T-cell (primary cell): ENCODE measurements at regions not wholly inside any gene's neighbourhood (a gene's known extent, or its start where the extent isn't known, plus 50 kb on each side); places are given as distances from the start of the nearest gene placed in this dataset.

Experiments used
- ATAC-seq, 4 experiments: fragments of 200-7000 bp in 3 of 4; fragments of 150-1000 bp in 1 of 4; cut with Tn5 transposase; replicated peaks in 1 of 4; 1 replicate in 3 of 4; 2 replicates in 1 of 4; pipeline ENCODE4 v1.10.0; 2021; ENCODE audit warnings: moderate library complexity in 3 of 4, mild to moderate bottlenecking in 2 of 4, moderate number of reproducible peaks in 1 of 4
- CTCF ChIA-PET, 2 donors: fragments of 300-600 bp; sonication (Branson Sonifier 250); formaldehyde crosslinking; loops; one replicate each; lab custom pipeline; 2022; ENCODE audit warnings: antibody characterized with exemption in 2 of 2; lab: Charles Lee
- POLR2A ChIA-PET, 2 donors: fragments of 300-600 bp; sonication (Branson Sonifier 250); formaldehyde crosslinking; loops; one replicate each; lab custom pipeline; 2022; ENCODE audit warnings: antibody characterized with exemption in 2 of 2; lab: Charles Lee
- DNase-seq, 35 experiments: peaks; one replicate each; pipeline versions ENCODE4 v3.0.0 to v3.0.0-alpha.2; 2013 to 2023
- H3K27ac ChIP-seq: one replicate; pipeline ENCODE4 v1.5.1; 2013; ENCODE audit warnings: low read length
- H3K27me3 ChIP-seq, 2 experiments: replicated peaks in 1 of 2; 1 replicate in 1 of 2; 2 replicates in 1 of 2; pipeline versions ENCODE4 v1.6.1 to v1.7.0; 2013; ENCODE audit warnings: low read length in 1 of 2, mixed read lengths in 1 of 2; ENCODE audit not compliant: control insufficient read depth in 2 of 2, insufficient read depth in 2 of 2; ENCODE audit errors: extremely low read depth in 1 of 2
- H3K36me3 ChIP-seq, 2 donors: 1 replicate in 1 of 2; 2 replicates in 1 of 2; pipeline versions ENCODE4 v1.6.1 to v1.7.0; 2013; ENCODE audit warnings: low read length in 1 of 2; ENCODE audit not compliant: control insufficient read depth in 2 of 2, insufficient read depth in 1 of 2; ENCODE audit errors: extremely low read depth in 1 of 2
- H3K4me1 ChIP-seq, 2 experiments: 1 replicate in 1 of 2; 2 replicates in 1 of 2; pipeline versions ENCODE4 v1.6.1 to v1.7.0; 2013; ENCODE audit warnings: low read length in 2 of 2, mixed read lengths in 1 of 2; ENCODE audit not compliant: insufficient read depth in 2 of 2, control insufficient read depth in 1 of 2; ENCODE audit errors: extremely low read depth in 1 of 2
- H3K4me3 ChIP-seq, 2 donors: 1 replicate in 1 of 2; 2 replicates in 1 of 2; pipeline versions ENCODE4 v1.5.1 to v1.7.0; 2013; ENCODE audit warnings: mild to moderate bottlenecking in 2 of 2, low read length in 1 of 2, moderate library complexity in 1 of 2; ENCODE audit not compliant: control insufficient read depth in 1 of 2; ENCODE audit errors: extremely low read depth in 1 of 2
- H3K9me3 ChIP-seq: 2 replicates; pipeline ENCODE4 v1.7.0; 2013
- H3K27ac Mint-ChIP-seq, 2 donors: one replicate each; pipeline ENCODE4 v1.8.0; 2020 to 2021; ENCODE audit warnings: mild to moderate bottlenecking in 2 of 2, mixed read lengths in 2 of 2
- H3K27me3 Mint-ChIP-seq, 2 donors: one replicate each; pipeline ENCODE4 v1.8.0; 2021 to 2022; ENCODE audit warnings: mixed read lengths in 2 of 2
- H3K36me3 Mint-ChIP-seq: one replicate; pipeline ENCODE4 v1.8.0; 2021; ENCODE audit warnings: mixed read lengths
- H3K4me1 Mint-ChIP-seq, 3 donors: one replicate each; pipeline ENCODE4 v1.8.0; 2020 to 2022; ENCODE audit warnings: mixed read lengths in 3 of 3, mild to moderate bottlenecking in 1 of 3
- H3K4me3 Mint-ChIP-seq, 3 donors: one replicate each; pipeline ENCODE4 v1.8.0; 2020 to 2022; ENCODE audit warnings: mild to moderate bottlenecking in 3 of 3, mixed read lengths in 3 of 3, moderate library complexity in 3 of 3
- H3K9me3 Mint-ChIP-seq, 3 donors: one replicate each; pipeline ENCODE4 v1.8.0; 2020 to 2022; ENCODE audit warnings: mixed read lengths in 3 of 3
- WGBS: methylation state at CpG from one replicate; pipeline ENCODE4 v1.1.5; 2013; ENCODE audit warnings: missing lambda C conversion rate; ENCODE audit not compliant: insufficient coverage; 5-methylcytosine and 5-hydroxymethylcytosine counted together

DNA sequence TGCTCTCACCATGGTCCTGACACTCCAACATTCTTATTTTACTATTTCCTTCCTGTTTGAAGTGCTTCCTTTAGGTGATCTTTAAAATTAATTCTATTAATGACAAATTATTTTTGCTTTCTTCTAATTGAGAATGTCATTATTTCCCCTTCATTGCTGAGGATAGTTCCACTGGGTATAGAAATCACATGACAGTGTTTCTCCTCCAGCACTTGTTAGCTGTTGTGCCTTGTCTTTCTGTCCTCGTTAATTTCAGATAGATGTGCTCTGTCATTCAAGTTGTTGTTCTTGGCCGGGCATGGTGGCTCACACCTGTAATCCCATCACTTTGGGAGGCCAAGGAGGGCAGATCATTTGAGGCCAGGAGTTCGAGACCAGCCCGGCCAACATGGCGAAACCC is 321.0 kb upstream of the RAB6C start:
- POLR2A ChIA-PET, result no interaction called here
- Mint-ChIP-seq H3K36me3 (no peaks in the 10 kb centered on the region), H3K27ac (no peak overlapping the region), H3K27me3 (peaks cover 10 to 11% of the 10 kb centered on the region in 2 donors), H3K4me3 (no peak overlapping the region), H3K4me1 (no peaks in the 10 kb centered on the region), H3K9me3 (peaks cover 3 to 12% (median 4%) of the 10 kb centered on the region in 3 donors)
- Histone ChIP-seq H3K36me3 (no peaks in the 10 kb centered on the region), H3K9me3 (no peaks in the 10 kb centered on the region), H3K27me3 (no peaks in the 10 kb centered on the region), H3K27ac (no peak overlapping the region), H3K4me1 (no peaks in the 10 kb centered on the region), H3K4me3 (no peak overlapping the region)
- DNase-seq (no peak), ATAC-seq (no peak)
- CTCF ChIA-PET, result no interaction called here
- WGBS, result 70% methylated on average over 2 of the region's 5 CpGs

DNA sequence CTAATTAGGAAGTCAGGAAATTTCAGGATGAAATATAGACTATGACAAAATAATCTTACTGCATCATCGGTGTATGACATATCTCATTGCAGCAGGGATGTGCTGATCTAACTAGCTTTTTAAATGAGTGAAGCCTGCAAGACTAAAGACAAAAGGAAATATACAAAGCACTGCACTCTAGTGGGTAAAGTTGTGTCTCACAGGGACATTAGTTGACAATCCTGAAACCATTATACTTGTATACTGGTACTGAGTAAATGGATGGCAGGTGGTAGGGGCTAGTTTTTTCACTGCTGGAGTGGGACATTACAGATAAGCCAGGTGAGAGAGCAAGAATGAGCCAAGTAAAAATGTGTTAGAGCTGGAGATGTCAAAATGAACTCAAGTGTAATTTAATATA is 317.5 kb upstream of the RAB6C start:
- no peak overlapping the region for H3K27ac Mint-ChIP-seq
- Histone ChIP-seq H3K9me3 (no peaks in the 10 kb centered on the region), H3K4me1 (no peaks in the 10 kb centered on the region), H3K36me3 (no peaks in the 10 kb centered on the region), H3K27me3 (no peaks in the 10 kb centered on the region), H3K27ac (no peak overlapping the region), H3K4me3 (no peak overlapping the region)
- no CpG with 5 or more reads among the region's 1 CpG for WGBS
- peaks cover 10 to 11% of the 10 kb centered on the region in 2 donors for H3K27me3 Mint-ChIP-seq
- no peak overlapping the region for H3K4me3 Mint-ChIP-seq
- no peaks in the 10 kb centered on the region for H3K36me3 Mint-ChIP-seq
- CTCF ChIA-PET, result no interaction called here
- ATAC-seq (no peak), DNase-seq (no peak)
- H3K4me1 Mint-ChIP-seq, result no peaks in the 10 kb centered on the region
- H3K9me3 Mint-ChIP-seq, result peaks cover 3 to 12% (median 4%) of the 10 kb centered on the region in 3 donors
- POLR2A ChIA-PET, result no interaction called here

DNA sequence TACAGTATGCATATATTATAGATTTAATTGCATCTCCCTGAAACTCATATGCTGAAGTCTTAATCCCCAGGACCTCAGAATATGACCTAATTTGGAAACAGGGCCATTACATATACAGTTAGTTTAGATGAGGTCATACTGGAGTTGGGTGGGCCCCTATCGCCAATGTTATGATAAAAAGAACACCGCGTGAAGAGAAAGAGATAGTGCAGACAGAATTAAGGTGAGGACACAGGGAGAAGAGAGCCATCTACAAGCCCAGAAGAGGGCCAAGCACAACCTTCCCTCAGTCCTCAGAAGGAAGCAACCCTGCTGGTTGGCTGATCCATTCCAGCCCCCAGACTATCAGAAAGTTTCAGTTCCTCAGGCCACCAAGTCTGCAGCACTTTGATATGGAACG is 311.9 kb upstream of the RAB6C start:
- H3K4me3 Mint-ChIP-seq, result no peak overlapping the region
- POLR2A ChIA-PET, result no interaction called here
- no peaks in the 10 kb centered on the region for H3K9me3 Mint-ChIP-seq

DNA sequence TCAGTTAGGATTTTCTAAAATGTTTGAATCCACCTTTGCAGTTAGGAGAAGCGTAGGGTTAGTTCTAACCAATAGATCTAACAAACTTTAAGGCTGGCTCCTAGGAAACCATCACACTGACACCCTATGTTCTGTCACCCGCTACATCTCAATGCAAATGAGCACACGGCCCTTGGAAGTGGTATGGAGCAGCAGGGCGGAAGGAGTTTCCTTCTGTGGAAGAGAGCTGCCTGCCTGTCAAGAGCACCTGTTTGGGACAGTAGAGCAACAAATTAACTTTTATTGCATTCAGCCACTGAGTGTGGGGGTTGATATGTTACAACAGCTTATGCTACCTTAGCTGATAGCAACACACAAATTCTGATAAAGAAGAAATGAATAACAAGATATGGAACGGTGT is 306.9 kb upstream of the RAB6C start:
- Mint-ChIP-seq H3K4me3 (no peak overlapping the region), H3K4me1 (no peaks in the 10 kb centered on the region), H3K27me3 (peaks cover 3 to 4% of the 10 kb centered on the region in 2 donors), H3K36me3 (no peaks in the 10 kb centered on the region), H3K27ac (no peak overlapping the region), H3K9me3 (no peaks in the 10 kb centered on the region)
- POLR2A ChIA-PET, result no interaction called here
- DNase-seq (no peak), ATAC-seq (no peak)
- H3K4me1 ChIP-seq, result no peaks in the 10 kb centered on the region
- no peaks in the 10 kb centered on the region for H3K36me3 ChIP-seq
- no peak overlapping the region for H3K4me3 ChIP-seq
- H3K9me3 ChIP-seq, result no peaks in the 10 kb centered on the region
- no CpG with 5 or more reads among the region's 5 CpGs for WGBS
- peaks cover 0 to 7% of the 10 kb centered on the region in 2 experiments for H3K27me3 ChIP-seq
- no peak overlapping the region for H3K27ac ChIP-seq
- CTCF ChIA-PET, result no interaction called here

More for the DNA sequence above, 311.9 kb upstream of the RAB6C start:
- Mint-ChIP-seq H3K27ac (no peak overlapping the region), H3K4me1 (no peaks in the 10 kb centered on the region), H3K27me3 (peaks cover 4 to 5% of the 10 kb centered on the region in 2 donors), H3K36me3 (no peaks in the 10 kb centered on the region)
- no peaks in the 10 kb centered on the region for H3K9me3 ChIP-seq
- no peaks in the 10 kb centered on the region for H3K4me1 ChIP-seq
- peaks cover 0 to 4% of the 10 kb centered on the region in 2 experiments for H3K27me3 ChIP-seq
- H3K36me3 ChIP-seq, result no peaks in the 10 kb centered on the region
- CTCF ChIA-PET, result no interaction called here
- ATAC-seq (no peak), DNase-seq (no peak)
- H3K27ac ChIP-seq, result no peak overlapping the region
- WGBS, result 80% methylated on average over 1 of the region's 4 CpGs
- no peak overlapping the region for H3K4me3 ChIP-seq

DNA sequence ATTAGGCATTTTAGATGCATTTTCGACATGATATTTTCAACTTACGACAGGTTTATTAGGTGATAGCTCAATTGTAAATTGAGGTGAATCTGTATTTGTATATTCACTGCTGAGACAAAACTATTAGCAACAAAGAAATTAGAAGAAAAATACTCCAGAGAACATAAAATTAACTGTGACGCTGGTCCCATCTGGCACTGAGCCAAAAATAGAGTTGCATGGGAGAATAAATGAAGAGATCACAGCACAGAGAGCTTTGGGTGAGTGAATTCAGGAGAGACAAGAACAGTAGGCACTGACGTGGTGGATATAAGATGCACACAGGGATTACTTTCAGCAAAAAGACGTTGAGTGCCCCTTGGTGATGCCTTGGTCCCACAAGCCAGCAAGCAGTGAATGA is 306.2 kb upstream of the RAB6C start:
- WGBS, result no CpG with 5 or more reads among the region's 5 CpGs

DNA sequence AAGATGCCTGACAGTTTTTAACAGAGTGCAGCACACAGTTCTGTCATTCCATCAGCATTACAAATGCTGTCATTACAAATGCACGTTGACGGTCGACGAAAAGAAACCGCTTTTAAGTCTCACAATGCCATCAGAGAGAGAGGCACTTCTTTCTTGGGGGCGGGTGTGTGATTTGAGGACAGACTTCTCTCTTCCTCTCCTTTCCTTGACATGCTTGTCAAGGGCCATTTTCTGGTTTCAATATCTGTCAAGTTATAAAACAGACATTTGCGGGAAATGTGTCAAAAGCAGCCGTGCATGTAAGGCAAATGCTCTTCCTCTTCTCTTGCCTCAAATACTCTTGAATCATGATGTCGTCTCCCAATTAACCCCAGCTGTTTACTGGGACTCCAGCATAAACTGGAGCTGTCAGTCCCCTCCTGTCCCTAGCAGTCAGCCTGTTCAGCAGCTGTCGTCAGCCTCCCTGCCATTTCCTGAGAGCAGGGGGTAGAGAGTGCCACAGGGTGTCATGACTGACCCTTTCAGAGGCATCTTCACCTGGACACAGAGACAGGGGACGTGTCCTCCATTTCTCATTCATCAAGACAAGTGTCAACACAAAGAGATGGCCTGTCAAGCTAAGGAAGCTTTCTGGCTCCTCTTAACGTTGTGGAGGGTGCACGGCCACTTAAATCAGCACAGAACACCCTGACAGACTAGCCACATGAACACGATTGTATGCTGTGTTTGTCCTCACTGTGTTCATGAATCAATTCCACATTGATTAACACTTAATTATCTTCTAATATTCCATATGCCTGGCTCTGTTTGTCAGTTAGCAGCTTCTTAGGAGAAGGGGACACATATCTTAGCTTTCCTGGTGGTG is 305.4 kb upstream of the RAB6C start:
- Histone ChIP-seq H3K27me3 (peaks cover 0 to 6% of the 10 kb centered on the region in 2 experiments), H3K27ac (no peak overlapping the region), H3K36me3 (no peaks in the 10 kb centered on the region), H3K4me1 (no peaks in the 10 kb centered on the region), H3K4me3 (no peak overlapping the region), H3K9me3 (no peaks in the 10 kb centered on the region)
- DNase-seq, result no peak
- no peak overlapping the region for H3K27ac Mint-ChIP-seq
- ChIA-PET CTCF (no interaction called here), POLR2A (no interaction called here)
- H3K36me3 Mint-ChIP-seq, result no peaks in the 10 kb centered on the region
- ATAC-seq, result no peak
- peaks cover 3 to 9% of the 10 kb centered on the region in 2 donors for H3K27me3 Mint-ChIP-seq
- 63% methylated on average over 5 of the region's 14 CpGs for WGBS
- no peak overlapping the region for H3K4me3 Mint-ChIP-seq
- no peaks in the 10 kb centered on the region for H3K9me3 Mint-ChIP-seq
- H3K4me1 Mint-ChIP-seq, result no peaks in the 10 kb centered on the region

More for the DNA sequence above, 306.2 kb upstream of the RAB6C start:
- H3K9me3 ChIP-seq, result no peaks in the 10 kb centered on the region
- H3K36me3 ChIP-seq, result no peaks in the 10 kb centered on the region
- H3K36me3 Mint-ChIP-seq, result no peaks in the 10 kb centered on the region
- H3K27ac Mint-ChIP-seq, result no peak overlapping the region
- H3K4me1 Mint-ChIP-seq, result no peaks in the 10 kb centered on the region
- peaks cover 3 to 4% of the 10 kb centered on the region in 2 donors for H3K27me3 Mint-ChIP-seq
- no peak overlapping the region for H3K4me3 Mint-ChIP-seq
- no peak for ATAC-seq
- no peaks in the 10 kb centered on the region for H3K4me1 ChIP-seq
- CTCF ChIA-PET, result no interaction called here
- H3K27ac ChIP-seq, result no peak overlapping the region
- H3K27me3 ChIP-seq, result peaks cover 0 to 7% of the 10 kb centered on the region in 2 experiments
- POLR2A ChIA-PET, result no interaction called here
- H3K9me3 Mint-ChIP-seq, result no peaks in the 10 kb centered on the region
- DNase-seq, result no peak
- H3K4me3 ChIP-seq, result no peak overlapping the region
